Right renal cortex interstitium (tissue), 3 donors: ENCODE measurements at regions not wholly inside any gene's neighbourhood (a gene's known extent, or its start where the extent isn't known, plus 50 kb on each side); places are given as distances from the start of the nearest gene placed in this dataset.

ENCODE experiments used
- DNase-seq, 3 donors: peaks; one replicate each; pipeline ENCODE4 v3.0.0-alpha.2; 2013; ENCODE audit warnings: low read depth in 3 of 3, low spot score in 2 of 3

DNA sequence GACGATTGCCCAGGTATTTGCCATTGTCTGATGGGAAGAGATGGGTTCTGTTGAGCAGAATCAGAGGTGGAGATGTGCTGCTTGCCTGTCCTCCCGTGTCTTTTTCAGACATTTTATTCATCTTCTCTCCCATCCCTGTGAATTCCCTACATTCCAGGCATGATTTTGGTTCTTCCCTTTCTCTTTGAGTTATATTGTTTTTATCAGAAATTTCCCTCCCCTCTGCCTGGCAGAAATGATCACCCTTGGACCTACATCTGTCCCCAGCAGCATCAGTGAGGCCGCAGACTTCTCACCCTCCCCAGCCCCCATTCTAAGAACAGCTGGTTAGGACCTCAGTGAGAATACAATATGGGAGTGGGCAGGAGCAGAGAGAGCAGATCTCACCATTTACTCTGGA, 640.2 kb downstream of the CCDC171 start:
- no peak for DNase-seq

DNA sequence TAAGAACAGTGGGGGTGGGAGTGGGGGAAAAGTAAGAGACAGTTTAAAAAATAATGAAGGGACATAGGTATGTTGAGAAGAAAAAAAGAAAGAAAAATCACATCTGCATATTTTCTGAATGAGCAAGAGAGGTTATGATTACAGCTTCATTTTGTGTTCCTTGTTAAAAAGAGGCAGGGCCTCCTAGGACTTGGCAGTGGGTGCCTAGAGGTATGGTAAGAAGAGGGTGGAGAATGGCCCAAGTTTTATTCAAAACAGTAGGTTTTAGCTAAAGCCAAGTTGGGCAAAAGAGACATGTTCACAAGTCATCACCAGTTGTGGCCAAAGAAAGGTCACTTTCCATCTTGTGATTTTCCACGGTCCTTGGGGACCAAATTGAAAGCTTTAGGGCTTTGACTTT, 643.4 kb downstream of the CCDC171 start:
- no peak for DNase-seq

DNA sequence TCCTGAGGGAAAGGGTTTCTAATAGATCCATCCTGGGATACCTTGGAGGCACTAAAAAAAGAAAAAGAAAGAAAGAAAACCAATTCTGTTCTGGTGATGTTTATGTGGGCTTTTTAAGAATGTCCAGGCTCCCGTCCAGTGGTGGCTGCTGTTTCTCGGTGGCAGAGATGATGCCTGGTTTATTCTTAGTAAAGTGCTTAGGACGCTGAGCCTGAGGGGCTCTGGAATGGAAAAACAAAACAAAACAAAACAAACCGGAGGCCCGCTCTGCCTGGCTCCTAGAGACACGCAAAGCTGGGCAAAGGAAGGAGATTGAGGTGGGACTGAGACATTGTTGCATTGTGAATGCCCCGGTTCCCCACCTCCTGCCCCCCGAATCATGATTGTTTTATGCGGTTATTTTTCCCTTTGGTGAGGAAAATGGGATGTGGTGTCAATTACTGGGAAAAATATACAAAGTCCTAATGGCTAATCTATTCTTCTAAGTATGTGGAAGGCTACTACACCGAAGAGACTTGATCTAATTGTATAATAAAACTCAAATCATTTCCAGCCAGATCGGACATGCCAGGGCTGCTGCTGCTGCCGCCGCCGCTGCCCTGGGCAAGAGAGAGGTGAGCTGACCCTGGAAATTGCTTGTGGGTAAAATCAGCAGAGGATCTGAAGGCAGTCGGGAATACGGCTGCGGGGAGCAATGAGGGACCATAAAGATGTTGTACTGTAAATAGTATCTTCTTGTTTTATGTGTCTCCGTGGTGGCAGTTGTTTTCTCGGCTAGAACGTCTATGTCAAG, 644.9 kb downstream of the CCDC171 start:
- no peak for DNase-seq

DNA sequence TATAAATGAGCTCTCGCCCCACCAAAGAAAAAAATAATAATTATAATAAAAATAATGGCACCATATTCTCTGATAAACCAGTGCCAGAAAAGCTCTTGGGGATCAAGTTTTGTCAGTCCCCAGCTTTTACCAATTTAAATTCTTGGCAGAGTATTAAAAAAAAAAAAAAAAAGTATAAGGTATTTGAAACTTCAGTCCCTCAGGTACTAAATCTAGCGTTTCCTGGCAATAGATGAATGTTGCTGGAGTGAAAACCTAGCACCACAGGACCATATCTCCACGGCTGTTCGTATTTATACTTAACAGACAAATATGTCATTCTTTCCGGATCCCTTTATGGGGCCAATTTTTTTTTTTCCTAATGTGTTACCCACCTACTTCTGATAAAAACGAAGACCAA, 646.2 kb downstream of the CCDC171 start:
- DNase-seq: no peak

- DNase-seq: no peak
Observed at GRCh38 chr9:16202221-16202620, 649.4 kb downstream of the CCDC171 start.

DNA sequence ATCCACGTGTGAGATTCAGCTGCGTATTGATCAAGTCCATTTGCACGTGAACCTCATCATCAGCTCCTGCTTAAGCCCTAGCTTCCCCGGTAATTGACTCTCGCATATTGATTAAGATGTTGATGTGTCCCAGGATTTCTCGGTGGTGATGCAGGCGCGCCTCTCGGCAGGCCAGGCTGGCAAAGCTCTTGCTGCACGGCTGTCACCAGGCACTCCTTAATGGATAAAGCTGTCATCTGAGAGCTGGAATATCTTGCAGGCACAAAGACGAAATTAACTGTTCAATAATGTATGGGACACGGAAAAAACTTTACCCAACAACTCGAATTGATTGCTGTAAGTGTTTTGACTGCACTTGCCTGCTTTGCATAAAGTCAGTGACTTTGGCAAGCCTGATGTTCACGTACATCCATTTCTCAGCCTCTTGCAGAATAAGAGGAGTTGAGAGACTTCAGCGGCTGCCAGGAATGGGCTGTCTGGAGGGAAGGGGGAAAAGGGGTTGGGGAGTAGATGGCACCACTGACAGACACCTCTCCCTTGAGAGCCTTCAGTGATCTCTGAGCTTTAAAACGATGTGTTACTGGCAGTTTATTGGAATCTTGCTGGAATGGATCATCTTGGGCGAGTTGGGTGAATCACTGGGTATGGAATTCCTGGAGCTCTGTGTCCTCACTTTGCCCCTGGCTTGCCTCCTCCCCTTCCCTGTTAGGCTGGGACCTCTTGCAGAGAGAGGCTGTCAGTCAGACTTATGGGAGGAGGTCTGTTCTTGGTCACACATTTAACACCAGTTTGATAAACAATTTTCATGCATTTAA, 650.3 kb downstream of the CCDC171 start:
- no peak for DNase-seq

GRCh38 chr9:16203729-16204573, 651.1 kb downstream of the CCDC171 start:
- DNase-seq: no peak

DNA sequence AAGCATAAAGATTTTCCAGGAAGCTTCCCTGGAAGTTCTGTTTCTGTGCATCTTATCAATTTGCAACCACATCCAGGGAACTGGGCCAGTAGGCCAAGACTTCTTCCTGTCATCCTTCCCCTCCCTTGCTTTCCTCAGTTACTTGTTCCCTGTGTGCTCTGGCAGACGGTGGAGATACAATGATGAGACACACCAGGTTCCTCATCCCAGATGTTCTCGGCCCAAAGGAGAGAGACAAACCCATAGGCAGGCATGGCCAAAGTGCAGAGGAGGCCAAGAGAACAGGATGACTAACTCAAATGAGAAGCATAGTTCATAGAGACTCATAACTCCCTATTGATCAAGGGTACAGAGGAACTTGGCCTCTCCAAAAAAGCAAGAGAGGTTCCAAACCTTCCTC, 652.6 kb downstream of the CCDC171 start:
- no peak for DNase-seq

GRCh38 chr9:16206518-16206917, 653.7 kb downstream of the CCDC171 start:
- no peak for DNase-seq

- DNase-seq: no peak
Observed at GRCh38 chr9:16207161-16207560, 654.3 kb downstream of the CCDC171 start.

GRCh38 chr9:16210440-16210839, 657.6 kb downstream of the CCDC171 start:
- no peak for DNase-seq

GRCh38 chr9:16211946-16212345, 658.5 kb downstream of the BNC2 start:
- no peak for DNase-seq

- DNase-seq: peak in 2 of 3 donors; percentile 61 to 69
Observed at GRCh38 chr9:16213781-16214515, 656.5 kb downstream of the BNC2 start.

- no peak for DNase-seq
Observed at GRCh38 chr9:16214677-16215352, 655.7 kb downstream of the BNC2 start.

- DNase-seq: no peak
Observed at GRCh38 chr9:16215353-16215680, 655.2 kb downstream of the BNC2 start.

DNA sequence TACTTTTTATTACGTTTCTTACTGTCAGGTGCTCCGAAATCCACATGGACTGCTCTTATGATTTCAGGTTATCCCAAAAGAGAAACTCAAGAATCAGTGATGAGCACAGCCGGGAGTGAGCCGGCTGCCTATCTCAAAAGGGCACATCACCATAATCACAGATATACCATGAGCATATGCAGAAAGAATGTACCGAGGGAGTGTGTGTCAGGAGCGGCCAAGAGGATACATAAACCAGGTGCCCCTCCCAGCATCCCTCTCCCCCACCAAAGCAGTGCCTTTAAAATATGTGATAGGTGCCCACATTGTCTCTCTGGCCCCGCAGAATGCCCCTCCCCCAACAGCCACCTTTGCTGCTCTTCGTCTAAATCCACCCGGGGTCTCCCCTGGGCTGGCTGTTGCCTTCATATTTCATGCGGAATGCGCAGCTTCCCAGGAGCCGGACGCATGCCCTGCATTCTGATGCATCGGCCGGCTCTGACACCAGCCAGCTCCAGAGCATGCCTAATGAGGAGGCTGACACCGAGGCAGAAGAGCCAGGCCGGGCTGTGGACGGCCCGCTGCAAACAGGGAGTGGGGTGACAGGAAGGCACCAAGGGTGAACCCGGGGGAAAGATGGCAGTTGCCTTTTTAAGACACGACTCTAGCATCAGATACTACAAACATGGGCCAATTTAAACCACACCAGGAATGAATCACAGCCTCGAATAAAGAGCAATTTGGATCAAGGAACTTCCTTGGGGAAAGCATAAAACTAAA, 652.3 kb downstream of the BNC2 start:
- no peak for DNase-seq

DNA sequence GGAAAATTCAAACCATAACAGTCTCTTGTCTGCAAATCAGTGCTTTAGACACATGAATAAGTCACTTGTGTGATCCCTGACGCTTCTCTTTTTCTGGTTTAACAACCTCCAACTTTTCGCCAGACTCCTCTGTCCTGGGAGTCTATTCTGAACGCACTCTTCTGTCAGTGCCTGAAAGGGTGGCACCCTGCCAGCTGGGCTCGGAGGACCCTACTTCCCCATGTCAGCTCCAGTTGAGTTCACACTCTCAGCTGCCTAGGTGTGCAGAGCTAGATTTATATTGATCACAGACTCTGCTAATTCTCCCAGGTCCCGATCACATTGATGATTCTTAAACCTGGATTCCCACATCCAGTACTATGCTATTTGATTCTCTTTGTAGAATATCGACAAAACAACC, 649.1 kb downstream of the BNC2 start:
- DNase-seq: no peak

DNA sequence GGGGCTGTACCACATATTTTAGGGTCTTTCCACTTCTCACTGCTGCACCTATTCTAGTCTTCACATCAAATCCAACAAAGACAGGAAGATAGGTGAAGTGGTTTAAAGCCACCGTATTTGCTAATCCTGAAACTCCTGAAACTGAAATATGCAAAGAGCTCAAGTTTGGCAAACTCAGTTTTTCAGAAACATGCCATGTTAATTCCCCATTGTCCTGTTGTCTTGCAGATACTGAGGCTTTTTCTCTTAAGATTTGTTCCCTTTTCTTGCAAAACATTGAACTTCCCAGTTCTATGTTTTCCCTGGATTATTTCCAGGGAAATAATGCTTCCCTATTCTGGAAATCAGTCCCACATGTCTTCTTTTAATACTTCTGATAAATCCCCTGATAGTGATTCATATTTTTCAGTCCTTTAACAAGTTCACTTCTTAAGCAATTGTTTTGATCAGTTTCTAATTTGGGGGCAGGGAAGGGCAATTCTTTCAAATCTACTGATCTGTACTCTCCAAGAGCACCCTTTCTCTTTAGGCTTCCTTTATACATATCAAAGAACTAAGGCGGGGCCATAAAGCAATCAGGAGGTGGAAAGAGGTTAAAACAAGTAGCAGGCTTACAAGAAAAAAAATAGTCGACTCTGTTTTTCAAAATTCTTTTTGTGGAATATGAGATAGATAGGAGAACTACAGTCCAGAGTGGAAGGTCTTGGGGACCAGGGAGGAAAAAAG, 648.5 kb downstream of the BNC2 start:
- DNase-seq: no peak
